C1 segment of cervical spinal cord (tissue), 14 donors: ENCODE measurements at regions not wholly inside any gene's neighbourhood (a gene's known extent, or its start where the extent isn't known, plus 50 kb on each side); places are given as distances from the start of the nearest gene placed in this dataset.
"Not testable (repeated sequence)": the region's sequence is repeated elsewhere in the genome, so short reads cannot be mapped to it uniquely, and the experiment has no call there.

ENCODE experiments used
- DNase-seq, 14 donors: peaks; one replicate each; lab custom pipeline; 2025; lab: John Stamatoyannopoulos, UW

DNA sequence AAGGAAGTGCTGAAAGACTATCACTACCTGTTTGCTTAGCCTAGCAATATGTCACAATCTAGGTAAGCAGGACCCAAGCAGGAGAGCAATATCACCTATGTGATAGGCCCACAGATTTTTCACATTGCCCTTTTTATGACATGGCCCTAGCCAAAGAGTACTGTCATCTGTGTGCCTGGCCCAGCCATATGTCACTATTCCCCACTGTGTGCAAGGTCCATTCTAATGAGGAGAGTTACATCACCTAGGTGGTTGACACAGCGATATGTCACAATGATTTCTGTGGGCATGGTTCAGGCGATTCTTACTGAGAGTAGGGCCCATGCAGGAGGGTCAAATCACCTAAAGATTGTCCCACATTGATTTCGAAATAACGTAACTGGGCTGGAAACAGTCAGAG lies 967.7 kb upstream of the AMELY start:
- peak in 1 of 14 donors; percentile 51 for DNase-seq

- no peak for DNase-seq
Measured at GRCh38 chrY:7878719-7879118, 967.2 kb upstream of the AMELY start.

GRCh38 chrY:7877458-7877857 lies 965.9 kb upstream of the AMELY start:
- no peak for DNase-seq

- DNase-seq, result peak in 1 of 14 donors; percentile 38
Measured at GRCh38 chrY:7874080-7874479, 962.5 kb upstream of the AMELY start.

- no peak for DNase-seq
Measured at GRCh38 chrY:7871304-7871932, 959.9 kb upstream of the AMELY start.

DNA sequence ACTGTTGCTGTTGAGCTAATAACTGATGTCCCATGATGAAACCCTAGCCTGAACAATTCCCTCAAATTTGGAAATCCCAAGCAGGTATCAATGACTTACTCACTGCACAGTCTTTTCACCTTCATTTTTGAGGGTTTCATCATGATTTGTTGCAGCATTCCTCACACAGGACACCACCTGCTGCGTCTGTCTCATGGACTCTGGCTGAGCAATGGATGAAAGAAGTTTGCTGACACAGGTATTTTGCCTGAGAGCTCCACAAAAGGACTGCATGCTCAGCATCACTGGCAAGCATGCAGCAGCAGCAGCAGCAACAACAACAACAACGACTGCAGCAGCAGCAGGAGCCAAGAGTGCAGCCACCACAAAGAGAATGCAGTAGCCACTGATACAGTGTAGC lies 955.4 kb upstream of the AMELY start:
- no peak for DNase-seq

- peak in 1 of 14 donors; percentile 48 for DNase-seq
Measured at GRCh38 chrY:7860781-7861614, 949.4 kb upstream of the AMELY start.

DNA sequence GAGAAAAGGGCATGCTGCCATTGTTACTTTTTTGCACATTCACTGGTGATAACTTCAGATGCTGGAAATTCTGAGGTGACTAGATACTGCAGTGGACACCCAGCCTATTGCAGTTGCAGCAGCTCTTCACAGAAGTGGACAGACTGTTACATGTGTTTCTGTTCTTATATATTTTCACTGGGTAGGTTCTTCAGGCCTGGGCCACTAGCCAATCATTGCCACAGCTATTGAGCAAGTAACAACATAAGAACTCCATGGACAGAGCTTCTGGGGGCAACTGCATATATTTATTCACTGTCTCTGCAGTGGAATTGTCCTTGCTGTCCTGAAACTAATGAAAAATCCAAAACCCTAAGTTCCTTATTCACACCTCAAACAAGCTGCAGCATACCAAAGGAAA lies 938.6 kb upstream of the AMELY start:
- DNase-seq, result no peak

GRCh38 chrY:7845776-7846175 lies 934.2 kb upstream of the AMELY start:
- no peak for DNase-seq

DNA sequence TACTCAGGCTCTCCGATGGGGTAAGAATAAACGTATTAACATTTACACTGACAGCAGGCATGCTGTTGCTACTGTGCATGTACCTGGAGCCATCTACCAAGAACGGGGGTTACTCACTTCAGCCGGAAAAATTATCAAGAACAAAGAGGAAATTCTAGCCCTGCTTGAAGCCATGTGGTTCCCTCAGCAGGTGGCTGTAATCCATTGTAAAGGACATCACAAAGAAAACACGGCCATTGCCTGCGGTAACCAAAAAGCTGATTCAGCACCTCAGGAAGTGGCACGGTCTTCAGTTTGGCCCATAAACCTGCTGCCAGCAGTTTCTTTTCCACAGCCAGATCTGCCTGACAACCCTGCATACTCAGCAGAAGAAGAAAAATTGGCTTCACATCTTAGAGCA lies 925.5 kb upstream of the AMELY start:
- peak in 1 of 14 donors; percentile 60 for DNase-seq

- no peak for DNase-seq
Measured at GRCh38 chrY:7836366-7836765, 924.8 kb upstream of the AMELY start.

DNA sequence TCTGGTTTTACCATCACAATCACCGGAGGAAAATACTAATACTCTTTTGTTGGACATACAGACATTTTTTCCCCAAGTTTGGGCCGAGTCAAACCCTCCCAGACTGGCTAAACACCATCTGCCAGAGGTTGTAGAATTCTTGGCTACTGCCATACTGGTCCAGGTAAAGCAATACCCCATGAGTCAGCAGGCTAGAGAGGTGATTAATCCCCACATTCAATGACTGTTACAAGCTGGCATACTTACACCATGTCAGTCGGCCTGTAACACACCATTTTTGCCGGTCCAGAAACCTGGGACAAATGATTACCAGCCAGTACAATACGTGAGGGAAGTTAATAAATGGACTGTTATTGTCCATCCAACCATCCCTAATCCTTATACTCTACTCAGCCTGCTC lies 923.9 kb upstream of the AMELY start:
- DNase-seq, result no peak

DNA sequence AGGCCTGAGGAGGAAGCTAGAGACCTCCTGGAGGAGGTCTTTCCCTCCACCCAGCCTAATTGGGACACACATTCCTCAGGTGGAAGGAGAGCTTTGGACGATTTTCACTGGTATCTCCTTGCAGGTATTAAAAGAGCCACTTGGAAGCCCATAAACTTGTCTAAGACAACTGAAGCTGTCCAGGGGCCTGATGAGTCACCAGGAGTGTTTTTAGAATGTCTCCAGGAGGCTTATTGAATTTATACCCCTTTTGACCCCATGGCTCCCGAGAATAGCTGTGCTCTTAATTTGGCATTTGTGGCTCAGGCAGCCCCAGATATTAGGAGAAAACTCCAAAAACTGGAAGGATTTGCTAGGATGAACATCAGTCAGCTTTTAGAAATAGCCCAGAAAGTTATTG lies 922.7 kb upstream of the AMELY start:
- no peak for DNase-seq

DNA sequence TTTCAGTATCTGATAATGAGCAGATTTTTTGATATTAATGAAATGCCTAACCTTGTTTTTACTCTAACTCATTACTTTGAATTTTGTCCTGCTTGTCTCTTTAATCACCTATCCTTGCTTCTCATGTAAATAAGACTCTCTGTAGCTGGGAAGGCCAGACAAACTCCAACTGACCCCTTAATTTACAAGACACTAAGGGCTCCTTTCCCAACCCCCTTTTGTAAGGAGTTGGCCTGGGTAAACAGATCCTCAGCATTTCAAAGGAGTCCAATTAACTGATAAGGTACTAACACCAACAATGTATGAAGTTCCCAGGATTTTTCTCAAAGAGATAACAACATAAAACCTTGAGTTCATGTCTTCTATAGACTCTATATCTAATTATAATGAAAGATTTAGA lies 919.3 kb upstream of the AMELY start:
- DNase-seq, result not testable (repeated sequence)

GRCh38 chrY:7826533-7826932 lies 915.0 kb upstream of the AMELY start:
- peak in 1 of 14 donors; percentile 25 for DNase-seq

- DNase-seq, result peak in 1 of 14 donors; percentile 69
Measured at GRCh38 chrY:7825874-7826273, 914.3 kb upstream of the AMELY start.

DNA sequence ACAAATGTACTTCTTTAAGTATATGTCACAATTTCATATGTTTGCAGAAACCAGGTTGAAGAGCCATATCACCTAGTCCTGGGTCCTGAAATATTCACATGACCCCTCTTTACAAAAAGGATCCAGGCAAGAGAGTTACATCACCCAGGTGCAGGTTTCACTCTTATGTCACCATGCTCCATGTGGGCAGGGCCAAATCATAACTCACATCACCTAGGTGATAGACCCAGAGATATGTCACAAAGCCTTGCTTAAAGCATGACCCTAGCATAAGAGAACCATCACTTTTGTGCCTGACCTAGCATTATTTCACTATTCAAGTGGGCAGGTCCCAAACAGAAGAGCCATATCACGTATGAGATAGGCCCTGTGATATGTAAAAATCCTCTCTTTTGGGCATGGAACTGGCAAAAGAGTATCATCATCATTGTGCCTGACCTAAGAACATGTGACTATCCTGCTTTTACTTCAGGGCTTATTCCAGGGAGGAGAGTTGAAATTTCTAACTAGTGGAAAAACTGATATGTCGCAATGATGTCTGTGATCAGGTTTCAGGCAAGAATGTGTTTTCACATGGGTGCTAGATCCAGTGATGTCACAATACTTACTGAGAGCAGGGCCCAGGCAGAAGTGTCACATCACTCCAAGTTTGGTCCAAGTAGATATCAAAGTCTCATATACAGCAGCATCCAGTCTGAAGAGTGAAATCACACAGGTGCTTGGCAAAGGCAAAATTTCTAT lies 909.9 kb upstream of the AMELY start:
- no peak for DNase-seq

DNA sequence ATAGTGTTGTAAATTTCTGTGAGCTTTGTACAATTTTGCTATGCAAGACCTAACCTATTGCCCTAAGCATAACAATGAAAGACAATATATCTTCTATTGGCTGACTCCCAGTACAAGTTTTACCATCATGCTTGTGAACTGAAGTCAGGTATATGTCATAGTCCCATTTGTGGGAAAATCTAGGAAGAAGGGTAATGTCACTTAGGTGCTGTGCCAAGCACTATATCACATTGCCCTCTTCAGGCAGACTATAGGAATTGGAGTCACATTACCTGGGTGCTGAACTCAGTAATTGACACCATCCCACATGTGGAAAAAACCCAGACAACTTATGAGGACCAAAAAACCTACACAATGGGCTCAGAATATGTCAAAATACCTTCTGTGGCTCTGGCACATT lies 907.4 kb upstream of the AMELY start:
- DNase-seq, result no peak

DNA sequence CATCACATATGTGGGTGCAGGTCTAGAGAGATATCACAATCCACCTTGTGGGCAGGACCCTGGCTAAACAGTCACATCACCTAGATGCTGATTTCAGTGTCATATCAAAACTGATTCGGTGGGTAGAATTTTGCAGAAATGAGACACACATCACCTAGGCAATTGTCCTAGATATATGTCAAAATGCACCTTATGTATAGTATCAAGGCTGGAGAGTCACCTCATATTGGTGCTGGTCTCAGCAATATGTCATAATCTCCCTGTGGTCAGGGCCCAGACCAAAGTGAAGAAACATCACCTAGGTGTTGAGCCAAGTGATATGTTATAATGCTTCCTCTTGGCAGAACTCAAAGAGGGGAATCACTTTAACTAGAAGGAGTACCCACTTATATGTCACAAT lies 905.0 kb upstream of the AMELY start:
- DNase-seq, result no peak

DNA sequence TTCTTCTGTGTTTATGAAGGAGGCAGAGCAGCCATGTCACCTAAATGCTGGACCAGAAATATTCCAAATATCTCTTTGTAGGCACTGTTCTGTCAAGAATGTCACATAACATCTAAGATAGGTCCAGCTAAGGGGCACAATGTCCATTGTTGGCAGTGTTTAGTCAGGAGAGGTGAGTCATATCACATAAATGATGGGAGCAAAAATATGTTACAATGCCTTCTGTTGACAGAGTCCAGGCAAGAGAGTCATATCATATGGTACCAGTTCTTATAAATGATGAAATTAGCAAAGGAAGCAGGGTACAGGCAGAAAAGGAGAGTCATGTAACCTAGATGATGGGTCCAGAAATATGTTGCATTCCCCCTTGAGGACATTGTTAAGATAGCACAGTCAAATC lies 904.4 kb upstream of the AMELY start:
- DNase-seq, result no peak

DNA sequence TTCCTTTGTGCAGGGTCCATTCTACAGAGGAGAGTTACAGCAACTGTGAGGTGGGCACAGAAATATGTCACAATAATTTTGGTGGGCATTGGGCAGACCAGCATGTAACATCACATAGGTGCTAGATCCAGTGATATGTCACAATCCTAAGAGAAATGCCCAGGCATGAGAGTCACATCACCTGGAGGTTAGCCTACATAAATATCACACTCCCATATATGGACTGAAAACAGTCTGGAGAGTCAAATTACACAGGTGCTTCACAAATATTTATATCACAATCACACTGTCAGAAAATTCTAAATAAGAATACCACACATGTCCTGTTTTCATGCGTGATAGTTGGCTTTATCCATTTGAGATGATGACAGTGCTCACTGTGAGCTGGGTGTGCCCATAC lies 903.7 kb upstream of the AMELY start:
- no peak for DNase-seq

- DNase-seq, result no peak
Measured at GRCh38 chrY:7814361-7814760, 902.8 kb upstream of the AMELY start.

- no peak for DNase-seq
Measured at GRCh38 chrY:7810359-7810758, 898.8 kb upstream of the AMELY start.
